HepG2 (cell line): ENCODE measurements at regions not wholly inside any gene's neighbourhood (a gene's known extent, or its start where the extent isn't known, plus 50 kb on each side); places are given as distances from the start of the nearest gene placed in this dataset.

Source experiments
- ATAC-seq: fragments of 200-7000 bp; cut with Tn5 transposase; 3 replicates; pipeline ENCODE4 v1.9.1; 2020; ENCODE audit warnings: mild to moderate bottlenecking, moderate library complexity
- BruUV-seq: library from RNA; stranded (reverse); fragments of 400-500 nt; replicated peaks from 2 replicates; lab custom pipeline; 2021; lab: Mats Ljungman, UMichigan
- CTCF ChIA-PET: fragments of 300-600 bp; formaldehyde crosslinking; extraction: SDS; loops from one replicate; lab custom pipeline; 2021; ENCODE audit warnings: low total read pairs, inconsistent platforms, low intra/inter-chr PET ratio; lab: Yijun Ruan, JAX
- POLR2A ChIA-PET: fragments of 350-600 bp; sonication (Branson Sonifier 250); formaldehyde crosslinking; loops from one replicate; lab custom pipeline; 2020; ENCODE audit warnings: antibody characterized with exemption, inconsistent platforms; lab: Yijun Ruan, JAX
- DNase-seq: peaks from one replicate; pipeline ENCODE4 v3.0.0-alpha.2; 2015; ENCODE audit warnings: low spot score
- FAIRE-seq: peaks from 3 replicates; lab custom pipeline; 2011; peaks lifted over from hg19 to GRCh38; lab: Jason Lieb, UNC
- H2AFZ ChIP-seq: one replicate; pipeline ENCODE4 v1.6.1; 2011; ENCODE audit warnings: low read length, inconsistent platforms
- H3K27ac ChIP-seq: fragments of 300-600 bp; 3 replicates; pipeline ENCODE4 v1.8.0; 2011; ENCODE audit warnings: mixed run types, mild to moderate bottlenecking, mixed read lengths, low read length, inconsistent platforms; ENCODE audit not compliant: insufficient read depth; ENCODE audit errors: extremely low read length
- H3K27me3 ChIP-seq, 2 experiments: fragments of 200-600 bp in 1 of 2; 2 replicates in 1 of 2; 3 replicates in 1 of 2; pipeline versions ENCODE4 v1.6.0 to v1.8.0; 2011; ENCODE audit warnings: low read length in 2 of 2, mild to moderate bottlenecking in 2 of 2, moderate library complexity in 2 of 2, inconsistent platforms in 1 of 2; ENCODE audit not compliant: insufficient read depth in 2 of 2, control insufficient read depth in 1 of 2
- H3K36me3 ChIP-seq, 2 experiments: fragments of 200-600 bp in 1 of 2; replicated peaks in 1 of 2; 2 replicates in 1 of 2; 3 replicates in 1 of 2; pipeline versions ENCODE4 v1.5.1 to v1.8.0; 2011; ENCODE audit warnings: low read length in 2 of 2, inconsistent platforms in 1 of 2; ENCODE audit not compliant: insufficient read depth in 2 of 2, control insufficient read depth in 1 of 2
- H3K4me1 ChIP-seq: 2 replicates; pipeline ENCODE4 v1.5.1; 2012; ENCODE audit warnings: low read length, inconsistent platforms; ENCODE audit not compliant: insufficient read depth
- H3K4me2 ChIP-seq: 2 replicates; pipeline ENCODE4 v1.6.0; 2011; ENCODE audit warnings: low read depth, low read length, inconsistent platforms
- H3K4me3 ChIP-seq, 3 experiments: fragments of 200-600 bp in 1 of 3; sonication (generic), shearing (Covaris generic) in 1 of 3; replicated peaks in 1 of 3; 2 replicates each; pipeline ENCODE4 v1.5.1; 2011 to 2016; ENCODE audit warnings: low read length in 3 of 3, inconsistent platforms in 2 of 3, low read depth in 2 of 3, mild to moderate bottlenecking in 2 of 3, control low read depth in 1 of 3, mixed read lengths in 1 of 3; ENCODE audit not compliant: insufficient read depth in 1 of 3
- H3K79me2 ChIP-seq: one replicate; pipeline ENCODE4 v1.6.1; 2011; ENCODE audit warnings: low read length, inconsistent platforms; ENCODE audit not compliant: insufficient read depth
- H3K9ac ChIP-seq: 2 replicates; pipeline ENCODE4 v1.6.0; 2011; ENCODE audit warnings: mild to moderate bottlenecking, low read depth, low read length, inconsistent platforms; ENCODE audit not compliant: insufficient read depth
- H3K9me3 ChIP-seq: 2 replicates; pipeline ENCODE4 v1.5.1; 2012; ENCODE audit warnings: mild to moderate bottlenecking, low read length
- H4K20me1 ChIP-seq: 2 replicates; pipeline ENCODE4 v1.6.0; 2011; ENCODE audit warnings: inconsistent platforms, mild to moderate bottlenecking, low read length, moderate library complexity; ENCODE audit not compliant: insufficient read depth
- ATM ChIP-seq: fragments of 450-650 bp; IDR thresholded peaks from 2 replicates; pipeline ENCODE4 v1.7.1; 2017; ENCODE audit warnings: mild to moderate bottlenecking, borderline replicate concordance
- FOSL2 ChIP-seq: sonication (generic); formaldehyde crosslinking; IDR thresholded peaks from 2 replicates; pipeline ENCODE4 v1.4.0; 2020; ENCODE audit warnings: missing genetic modification reagents
- FOXO1 ChIP-seq: sonication (generic); formaldehyde crosslinking; IDR thresholded peaks from 2 replicates; pipeline ENCODE4 v1.4.0; 2020; ENCODE audit warnings: missing genetic modification reagents
- HNRNPLL ChIP-seq: fragments of 200-400 bp; formaldehyde crosslinking; IDR thresholded peaks from 2 replicates; pipeline ENCODE4 v1.6.1; 2017; ENCODE audit warnings: mild to moderate bottlenecking, low read depth, low read length; ENCODE audit not compliant: poor library complexity, severe bottlenecking
- MLLT10 ChIP-seq: sonication (generic); formaldehyde crosslinking; IDR thresholded peaks from 2 replicates; pipeline ENCODE4 v1.4.0; 2020; ENCODE audit warnings: missing genetic modification reagents
- MYNN ChIP-seq: sonication (generic); formaldehyde crosslinking; IDR thresholded peaks from 2 replicates; pipeline ENCODE4 v1.4.0; 2020; ENCODE audit warnings: mild to moderate bottlenecking, low read depth, missing genetic modification reagents
- PCBP1 ChIP-seq: fragments of 200-400 bp; formaldehyde crosslinking; IDR thresholded peaks from 2 replicates; pipeline ENCODE4 v1.6.1; 2017; ENCODE audit warnings: mild to moderate bottlenecking, low read depth, low read length, borderline replicate concordance
- RFX5 ChIP-seq: IDR thresholded peaks from 2 replicates; pipeline ENCODE4 v1.6.1; 2011; ENCODE audit warnings: low read depth, low read length, improper control_type of control experiment
- SP2 ChIP-seq: sonication (generic); formaldehyde crosslinking; IDR thresholded peaks from 2 replicates; pipeline ENCODE4 v1.5.1; 2020; ENCODE audit warnings: mild to moderate bottlenecking, missing genetic modification reagents
- ZFP1 ChIP-seq: IDR thresholded peaks from 2 replicates; pipeline ENCODE4 v1.6.1; 2016
- ZNF724P ChIP-seq: sonication (generic); formaldehyde crosslinking; IDR thresholded peaks from 2 replicates; pipeline ENCODE4 v1.8.0; 2022; ENCODE audit warnings: missing genetic modification reagents, borderline replicate concordance
- WGBS: methylation state at CpG from one replicate; pipeline ENCODE4 v1.1.6; 2017; ENCODE audit warnings: low lambda C conversion rate; 5-methylcytosine and 5-hydroxymethylcytosine counted together
- in situ Hi-C: cut with HindIII; loops from 2 replicates; pipeline ENCODE4 v1.10.0; 2017; ENCODE audit warnings: low pct_unique_long_range_greater_than_20kb; ENCODE audit not compliant: extremely low pct_ligation_motif_present
- intact Hi-C: fragments of 100-400 bp; cut with micrococcal nuclease; formaldehyde crosslinking; loops from one replicate; pipeline ENCODE4 v1.10.0; 2022; ENCODE audit not compliant: unreplicated experiment
- TF ChIP-seq, protein P1 (sequence below): sonication (generic); formaldehyde crosslinking; conservative IDR thresholded peaks from 2 replicates; pipeline ENCODE4 v1.5.0; 2020; ENCODE audit warnings: missing genetic modification reagents
- TF ChIP-seq, protein P2 (sequence below): sonication (generic); formaldehyde crosslinking; IDR thresholded peaks from 2 replicates; pipeline ENCODE4 v1.4.0; 2020; ENCODE audit warnings: missing genetic modification reagents
- TF ChIP-seq, protein P3 (sequence below): sonication (generic); formaldehyde crosslinking; IDR thresholded peaks from 2 replicates; pipeline ENCODE4 v1.5.1; 2020; ENCODE audit warnings: mild to moderate bottlenecking, missing genetic modification reagents, borderline replicate concordance

- TF ChIP-seq ZNF724P (CRISPR knock-in tag): no peak
- no peak for TF ChIP-seq FOXO1 (CRISPR knock-in tag)
- TF ChIP-seq MLLT10 (CRISPR knock-in tag): no peak
- no peak for TF ChIP-seq SP2 (CRISPR knock-in tag)
- no peak for TF ChIP-seq HNRNPLL
- TF ChIP-seq ATM: no peak
- no peak for TF ChIP-seq PCBP1
- TF ChIP-seq MYNN (CRISPR knock-in tag): no peak
- no peak for TF ChIP-seq FOSL2 (CRISPR knock-in tag)
- TF ChIP-seq, protein P1, sequence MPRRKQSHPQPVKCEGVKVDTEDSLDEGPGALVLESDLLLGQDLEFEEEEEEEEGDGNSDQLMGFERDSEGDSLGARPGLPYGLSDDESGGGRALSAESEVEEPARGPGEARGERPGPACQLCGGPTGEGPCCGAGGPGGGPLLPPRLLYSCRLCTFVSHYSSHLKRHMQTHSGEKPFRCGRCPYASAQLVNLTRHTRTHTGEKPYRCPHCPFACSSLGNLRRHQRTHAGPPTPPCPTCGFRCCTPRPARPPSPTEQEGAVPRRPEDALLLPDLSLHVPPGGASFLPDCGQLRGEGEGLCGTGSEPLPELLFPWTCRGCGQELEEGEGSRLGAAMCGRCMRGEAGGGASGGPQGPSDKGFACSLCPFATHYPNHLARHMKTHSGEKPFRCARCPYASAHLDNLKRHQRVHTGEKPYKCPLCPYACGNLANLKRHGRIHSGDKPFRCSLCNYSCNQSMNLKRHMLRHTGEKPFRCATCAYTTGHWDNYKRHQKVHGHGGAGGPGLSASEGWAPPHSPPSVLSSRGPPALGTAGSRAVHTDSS (CRISPR knock-in tag): no peak
- TF ChIP-seq RFX5: no peak
- no peak for TF ChIP-seq ZFP1
- TF ChIP-seq, protein P2, sequence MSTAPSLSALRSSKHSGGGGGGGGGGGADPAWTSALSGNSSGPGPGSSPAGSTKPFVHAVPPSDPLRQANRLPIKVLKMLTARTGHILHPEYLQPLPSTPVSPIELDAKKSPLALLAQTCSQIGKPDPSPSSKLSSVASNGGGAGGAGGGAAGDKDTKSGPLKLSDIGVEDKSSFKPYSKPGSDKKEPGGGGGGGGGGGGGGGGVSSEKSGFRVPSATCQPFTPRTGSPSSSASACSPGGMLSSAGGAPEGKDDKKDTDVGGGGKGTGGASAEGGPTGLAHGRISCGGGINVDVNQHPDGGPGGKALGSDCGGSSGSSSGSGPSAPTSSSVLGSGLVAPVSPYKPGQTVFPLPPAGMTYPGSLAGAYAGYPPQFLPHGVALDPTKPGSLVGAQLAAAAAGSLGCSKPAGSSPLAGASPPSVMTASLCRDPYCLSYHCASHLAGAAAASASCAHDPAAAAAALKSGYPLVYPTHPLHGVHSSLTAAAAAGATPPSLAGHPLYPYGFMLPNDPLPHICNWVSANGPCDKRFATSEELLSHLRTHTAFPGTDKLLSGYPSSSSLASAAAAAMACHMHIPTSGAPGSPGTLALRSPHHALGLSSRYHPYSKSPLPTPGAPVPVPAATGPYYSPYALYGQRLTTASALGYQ (CRISPR knock-in tag): no peak
- TF ChIP-seq, protein P3, sequence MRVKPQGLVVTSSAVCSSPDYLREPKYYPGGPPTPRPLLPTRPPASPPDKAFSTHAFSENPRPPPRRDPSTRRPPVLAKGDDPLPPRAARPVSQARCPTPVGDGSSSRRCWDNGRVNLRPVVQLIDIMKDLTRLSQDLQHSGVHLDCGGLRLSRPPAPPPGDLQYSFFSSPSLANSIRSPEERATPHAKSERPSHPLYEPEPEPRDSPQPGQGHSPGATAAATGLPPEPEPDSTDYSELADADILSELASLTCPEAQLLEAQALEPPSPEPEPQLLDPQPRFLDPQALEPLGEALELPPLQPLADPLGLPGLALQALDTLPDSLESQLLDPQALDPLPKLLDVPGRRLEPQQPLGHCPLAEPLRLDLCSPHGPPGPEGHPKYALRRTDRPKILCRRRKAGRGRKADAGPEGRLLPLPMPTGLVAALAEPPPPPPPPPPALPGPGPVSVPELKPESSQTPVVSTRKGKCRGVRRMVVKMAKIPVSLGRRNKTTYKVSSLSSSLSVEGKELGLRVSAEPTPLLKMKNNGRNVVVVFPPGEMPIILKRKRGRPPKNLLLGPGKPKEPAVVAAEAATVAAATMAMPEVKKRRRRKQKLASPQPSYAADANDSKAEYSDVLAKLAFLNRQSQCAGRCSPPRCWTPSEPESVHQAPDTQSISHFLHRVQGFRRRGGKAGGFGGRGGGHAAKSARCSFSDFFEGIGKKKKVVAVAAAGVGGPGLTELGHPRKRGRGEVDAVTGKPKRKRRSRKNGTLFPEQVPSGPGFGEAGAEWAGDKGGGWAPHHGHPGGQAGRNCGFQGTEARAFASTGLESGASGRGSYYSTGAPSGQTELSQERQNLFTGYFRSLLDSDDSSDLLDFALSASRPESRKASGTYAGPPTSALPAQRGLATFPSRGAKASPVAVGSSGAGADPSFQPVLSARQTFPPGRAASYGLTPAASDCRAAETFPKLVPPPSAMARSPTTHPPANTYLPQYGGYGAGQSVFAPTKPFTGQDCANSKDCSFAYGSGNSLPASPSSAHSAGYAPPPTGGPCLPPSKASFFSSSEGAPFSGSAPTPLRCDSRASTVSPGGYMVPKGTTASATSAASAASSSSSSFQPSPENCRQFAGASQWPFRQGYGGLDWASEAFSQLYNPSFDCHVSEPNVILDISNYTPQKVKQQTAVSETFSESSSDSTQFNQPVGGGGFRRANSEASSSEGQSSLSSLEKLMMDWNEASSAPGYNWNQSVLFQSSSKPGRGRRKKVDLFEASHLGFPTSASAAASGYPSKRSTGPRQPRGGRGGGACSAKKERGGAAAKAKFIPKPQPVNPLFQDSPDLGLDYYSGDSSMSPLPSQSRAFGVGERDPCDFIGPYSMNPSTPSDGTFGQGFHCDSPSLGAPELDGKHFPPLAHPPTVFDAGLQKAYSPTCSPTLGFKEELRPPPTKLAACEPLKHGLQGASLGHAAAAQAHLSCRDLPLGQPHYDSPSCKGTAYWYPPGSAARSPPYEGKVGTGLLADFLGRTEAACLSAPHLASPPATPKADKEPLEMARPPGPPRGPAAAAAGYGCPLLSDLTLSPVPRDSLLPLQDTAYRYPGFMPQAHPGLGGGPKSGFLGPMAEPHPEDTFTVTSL (CRISPR knock-in tag): no peak
- Histone ChIP-seq H3K36me3 (no peaks in the 10 kb centered on the region), H3K79me2 (no peaks in the 10 kb centered on the region), H3K9ac (no peak overlapping the region), H3K27ac (peak overlapping the region; percentile 20), H3K27me3 (no peaks in the 10 kb centered on the region), H4K20me1 (no peaks in the 10 kb centered on the region), H3K4me2 (no peak overlapping the region), H2AFZ (no peak overlapping the region), H3K4me1 (peaks cover 24% of the 10 kb centered on the region), H3K9me3 (no peaks in the 10 kb centered on the region), H3K4me3 (no peak overlapping the region)
- ATAC-seq (no peak; the same call in 2 of the 3 replicates), DNase-seq (no peak), FAIRE-seq (no peak)
- intact Hi-C loops (loop anchor here (10.0 kb wide), 1 partner anchor 51 kb away; the partner anchor contains the start of gene ELL2), in situ Hi-C loops (no loop called here)
- CTCF ChIA-PET: no interaction called here
- no TSS peak for BruUV-seq
- POLR2A ChIA-PET: interaction anchor here (0.8 to 1.2 kb wide), 2 partner anchors 13 to 29 kb away, joined by 4 read pairs; no protein-coding TSS in a partner anchor
- WGBS: 100% methylated on average over 1 of the region's 1 CpG
Measured at GRCh38 chr5:96015709-96016108, 54.1 kb upstream of the ELL2 start.
